Left lung (tissue), 4 donors: ENCODE measurements at regions not wholly inside any gene's neighbourhood (a gene's known extent, or its start where the extent isn't known, plus 50 kb on each side); places are given as distances from the start of the nearest gene placed in this dataset.

Experiments
- ATAC-seq: fragments of 200-7000 bp; cut with Tn5 transposase; one replicate; pipeline ENCODE4 v1.9.1; 2020; ENCODE audit warnings: moderate library complexity
- DNase-seq, 4 donors: peaks; one replicate each; pipeline ENCODE4 v3.0.0-alpha.2; 2013 to 2020
- H3K27ac ChIP-seq, 2 donors: fragments of 200-600 bp; sonication (generic) in 1 of 2; one replicate each; pipeline versions ENCODE4 v1.5.0 to v1.8.0; 2020 to 2021
- H3K27me3 ChIP-seq, 2 donors: fragments of 200-600 bp; sonication (generic) in 1 of 2; one replicate each; pipeline versions ENCODE4 v1.5.0 to v1.8.0; 2020 to 2021
- H3K36me3 ChIP-seq, 2 donors: fragments of 200-600 bp; sonication (generic) in 1 of 2; one replicate each; pipeline versions ENCODE4 v1.5.0 to v1.8.0; 2020 to 2021
- H3K4me1 ChIP-seq, 2 donors: fragments of 200-600 bp; one replicate each; pipeline ENCODE4 v1.8.0; 2021
- H3K4me3 ChIP-seq, 2 donors: fragments of 200-600 bp; sonication (generic) in 1 of 2; one replicate each; pipeline versions ENCODE4 v1.5.0 to v1.8.0; 2020 to 2021; ENCODE audit warnings: mild to moderate bottlenecking in 1 of 2
- H3K9me3 ChIP-seq, 2 donors: fragments of 200-600 bp; sonication (generic) in 1 of 2; one replicate each; pipeline versions ENCODE4 v1.5.0 to v1.8.0; 2020 to 2021
- CTCF ChIP-seq, 2 donors: fragments of 200-600 bp; sonication (generic) in 1 of 2; IDR thresholded peaks; one replicate each; pipeline versions ENCODE4 v1.5.0 to v1.8.0; 2021; ENCODE audit warnings: antibody characterized with exemption in 2 of 2
- intact Hi-C, 2 donors: fragments of 100-400 bp; cut with DNase I; formaldehyde crosslinking; loops; one replicate each; pipeline versions ENCODE4 v1.11.2 to v1.14.2; 2022
- donor health status: DM: no; HTN: yes; CAD: no.
- donor health status: DM: no; HTN: no; CAD: no.

GRCh38 chr2:7524195-7524594 is 607.0 kb downstream of the RNF144A start:
- no peak for TF ChIP-seq CTCF (IDR thresholded peaks at IDR 0.05)
- Histone ChIP-seq H3K4me3 (no peak overlapping the region), H3K9me3 (peaks cover 0 to 7% of the 10 kb centered on the region in 2 donors), H3K27me3 (peaks cover 0 to 6% of the 10 kb centered on the region in 2 donors), H3K4me1 (no peaks in the 10 kb centered on the region), H3K27ac (no peak overlapping the region), H3K36me3 (no peaks in the 10 kb centered on the region)
- no peak for ATAC-seq
- intact Hi-C loops, result no loop called here
- DNase-seq, result no peak

- no peak for TF ChIP-seq CTCF (IDR thresholded peaks at IDR 0.05)
- no peak for DNase-seq
- intact Hi-C loops, result no loop called here
- peaks cover 0 to 17% of the 10 kb centered on the region in 2 donors for H3K9me3 ChIP-seq
- peaks cover 0 to 6% of the 10 kb centered on the region in 2 donors for H3K27me3 ChIP-seq
- H3K36me3 ChIP-seq, result no peaks in the 10 kb centered on the region
- no peaks in the 10 kb centered on the region for H3K4me1 ChIP-seq
- H3K27ac ChIP-seq, result no peak overlapping the region
- ATAC-seq, result no peak
- H3K4me3 ChIP-seq, result no peak overlapping the region
These were observed 608.5 kb downstream of the RNF144A start for GRCh38 chr2:7525746-7526145.

- DNase-seq (no peak), ATAC-seq (no peak)
- Histone ChIP-seq H3K27ac (no peak overlapping the region), H3K4me3 (no peak overlapping the region), H3K4me1 (no peaks in the 10 kb centered on the region), H3K27me3 (no peaks in the 10 kb centered on the region), H3K36me3 (no peaks in the 10 kb centered on the region), H3K9me3 (peaks cover 0 to 30% of the 10 kb centered on the region in 2 donors)
- intact Hi-C loops, result no loop called here
- TF ChIP-seq CTCF (IDR thresholded peaks at IDR 0.05), result no peak
These were observed 610.0 kb downstream of the RNF144A start for GRCh38 chr2:7527165-7527722.

GRCh38 chr2:7530001-7530400 is 612.8 kb downstream of the RNF144A start:
- no peak for ATAC-seq
- H3K4me3 ChIP-seq, result no peak overlapping the region
- H3K36me3 ChIP-seq, result no peaks in the 10 kb centered on the region
- no peak overlapping the region for H3K27ac ChIP-seq
- intact Hi-C loops, result no loop called here
- DNase-seq, result no peak
- H3K27me3 ChIP-seq, result no peaks in the 10 kb centered on the region
- H3K9me3 ChIP-seq, result peaks cover 0 to 30% of the 10 kb centered on the region in 2 donors
- no peaks in the 10 kb centered on the region for H3K4me1 ChIP-seq
- TF ChIP-seq CTCF (IDR thresholded peaks at IDR 0.05), result no peak

GRCh38 chr2:7539077-7539476 is 621.9 kb downstream of the RNF144A start:
- Histone ChIP-seq H3K4me3 (no peak overlapping the region), H3K9me3 (no peaks in the 10 kb centered on the region), H3K27ac (no peak overlapping the region), H3K4me1 (no peaks in the 10 kb centered on the region), H3K27me3 (no peaks in the 10 kb centered on the region), H3K36me3 (no peaks in the 10 kb centered on the region)
- TF ChIP-seq CTCF (IDR thresholded peaks at IDR 0.05), result no peak
- intact Hi-C loops, result no loop called here
- no peak for DNase-seq
- no peak for ATAC-seq
